NOMO-1 (cell line): ENCODE measurements at regions not wholly inside any gene's neighbourhood (a gene's known extent, or its start where the extent isn't known, plus 50 kb on each side); places are given as distances from the start of the nearest gene placed in this dataset.

Source experiments
- DNase-seq, 2 experiments: peaks; one replicate each; lab custom pipeline; 2025; ENCODE audit not compliant: unreplicated experiment in 2 of 2; lab: John Stamatoyannopoulos, UW

GRCh38 chr10:4326647-4327046 is 499.4 kb upstream of the AKR1E2 start:
- no peak for DNase-seq

- no peak for DNase-seq
Measured at GRCh38 chr10:4319870-4320367, 506.1 kb upstream of the AKR1E2 start.

- no peak for DNase-seq
Measured at GRCh38 chr10:4316161-4316810, 509.7 kb upstream of the AKR1E2 start.

- no peak for DNase-seq
Measured at GRCh38 chr10:4315551-4315950, 510.5 kb upstream of the AKR1E2 start.

GRCh38 chr10:4313051-4313450 is 513.0 kb upstream of the AKR1E2 start:
- no peak for DNase-seq

GRCh38 chr10:4312051-4312835 is 513.8 kb upstream of the AKR1E2 start:
- no peak for DNase-seq

- DNase-seq = no peak
Measured at GRCh38 chr10:4310172-4310571, 515.8 kb upstream of the AKR1E2 start.

GRCh38 chr10:4307910-4308309 is 518.1 kb upstream of the AKR1E2 start:
- no peak for DNase-seq

- no peak for DNase-seq
Measured at GRCh38 chr10:4306871-4307270, 519.1 kb upstream of the AKR1E2 start.

- DNase-seq = no peak
Measured at GRCh38 chr10:4303045-4303444, 518.0 kb upstream of the KLF6 start.

GRCh38 chr10:4301291-4302045 is 516.5 kb upstream of the KLF6 start:
- no peak for DNase-seq

GRCh38 chr10:4296161-4296560 is 511.2 kb upstream of the KLF6 start:
- DNase-seq = no peak

GRCh38 chr10:4294996-4295792 is 510.2 kb upstream of the KLF6 start:
- no peak for DNase-seq

GRCh38 chr10:4294271-4294670 is 509.3 kb upstream of the KLF6 start:
- no peak for DNase-seq

- DNase-seq = no peak
Measured at GRCh38 chr10:4291990-4292389, 507.0 kb upstream of the KLF6 start.

GRCh38 chr10:4285121-4285520 is 500.1 kb upstream of the KLF6 start:
- DNase-seq = no peak

- no peak for DNase-seq
Measured at GRCh38 chr10:4283846-4284610, 499.0 kb upstream of the KLF6 start.

- no peak for DNase-seq
Measured at GRCh38 chr10:4282496-4282895, 497.5 kb upstream of the KLF6 start.

- DNase-seq = no peak
Measured at GRCh38 chr10:4281190-4281825, 496.3 kb upstream of the KLF6 start.
